AG04449 (cell line): ENCODE measurements at regions not wholly inside any gene's neighbourhood (a gene's known extent, or its start where the extent isn't known, plus 50 kb on each side); places are given as distances from the start of the nearest gene placed in this dataset.

Source experiments
- CTCF ChIA-PET: fragments of 350-600 bp; formaldehyde crosslinking; extraction: SDS; loops from one replicate; lab custom pipeline; 2021; ENCODE audit warnings: antibody characterized with exemption; lab: Yijun Ruan, JAX
- POLR2A ChIA-PET: fragments of 400-600, 350-600 bp; formaldehyde crosslinking; extraction: SDS; loops from one replicate; lab custom pipeline; 2020; ENCODE audit warnings: antibody characterized with exemption, inconsistent platforms; lab: Yijun Ruan, JAX
- DNase-seq: peaks from one replicate; pipeline ENCODE4 v3.0.0-alpha.2; 2010; ENCODE audit warnings: low read depth, low spot score
- H3K4me3 ChIP-seq: 2 replicates; pipeline ENCODE4 v1.5.1; 2011; ENCODE audit warnings: low read depth, mild to moderate bottlenecking, control low read depth, low read length
- TF ChIP-seq, protein P1 (sequence below): IDR thresholded peaks from one replicate; pipeline ENCODE4 v1.5.1; 2011; ENCODE audit warnings: mild to moderate bottlenecking, moderate library complexity, low read length, control low read depth, inconsistent platforms; ENCODE audit not compliant: insufficient read depth; ENCODE audit errors: missing control alignments

DNA sequence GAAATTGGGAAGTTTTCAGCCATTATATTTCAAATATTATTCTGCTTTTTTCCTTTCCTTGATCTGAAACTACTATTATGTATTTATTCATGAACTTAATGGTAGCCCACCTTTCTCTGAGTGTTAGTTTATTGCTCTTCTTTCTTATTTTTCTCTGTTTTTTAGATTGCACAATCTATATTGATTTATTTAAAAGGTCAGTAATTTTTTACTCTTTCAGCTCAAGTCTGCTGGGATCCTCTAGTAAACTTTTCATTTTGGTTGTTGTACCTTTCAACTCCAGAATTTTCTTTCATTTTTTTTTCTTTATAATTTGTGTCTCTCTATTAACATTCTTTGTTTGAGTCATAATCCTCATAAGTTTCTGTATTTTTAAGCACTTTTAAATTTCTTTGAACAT is 529.4 kb upstream of the POT1 start:
- no peak for DNase-seq
- ChIA-PET CTCF (no interaction called here), POLR2A (no interaction called here)
- TF ChIP-seq, protein P1, sequence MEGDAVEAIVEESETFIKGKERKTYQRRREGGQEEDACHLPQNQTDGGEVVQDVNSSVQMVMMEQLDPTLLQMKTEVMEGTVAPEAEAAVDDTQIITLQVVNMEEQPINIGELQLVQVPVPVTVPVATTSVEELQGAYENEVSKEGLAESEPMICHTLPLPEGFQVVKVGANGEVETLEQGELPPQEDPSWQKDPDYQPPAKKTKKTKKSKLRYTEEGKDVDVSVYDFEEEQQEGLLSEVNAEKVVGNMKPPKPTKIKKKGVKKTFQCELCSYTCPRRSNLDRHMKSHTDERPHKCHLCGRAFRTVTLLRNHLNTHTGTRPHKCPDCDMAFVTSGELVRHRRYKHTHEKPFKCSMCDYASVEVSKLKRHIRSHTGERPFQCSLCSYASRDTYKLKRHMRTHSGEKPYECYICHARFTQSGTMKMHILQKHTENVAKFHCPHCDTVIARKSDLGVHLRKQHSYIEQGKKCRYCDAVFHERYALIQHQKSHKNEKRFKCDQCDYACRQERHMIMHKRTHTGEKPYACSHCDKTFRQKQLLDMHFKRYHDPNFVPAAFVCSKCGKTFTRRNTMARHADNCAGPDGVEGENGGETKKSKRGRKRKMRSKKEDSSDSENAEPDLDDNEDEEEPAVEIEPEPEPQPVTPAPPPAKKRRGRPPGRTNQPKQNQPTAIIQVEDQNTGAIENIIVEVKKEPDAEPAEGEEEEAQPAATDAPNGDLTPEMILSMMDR: no peak
- no peak overlapping the region for H3K4me3 ChIP-seq

DNA sequence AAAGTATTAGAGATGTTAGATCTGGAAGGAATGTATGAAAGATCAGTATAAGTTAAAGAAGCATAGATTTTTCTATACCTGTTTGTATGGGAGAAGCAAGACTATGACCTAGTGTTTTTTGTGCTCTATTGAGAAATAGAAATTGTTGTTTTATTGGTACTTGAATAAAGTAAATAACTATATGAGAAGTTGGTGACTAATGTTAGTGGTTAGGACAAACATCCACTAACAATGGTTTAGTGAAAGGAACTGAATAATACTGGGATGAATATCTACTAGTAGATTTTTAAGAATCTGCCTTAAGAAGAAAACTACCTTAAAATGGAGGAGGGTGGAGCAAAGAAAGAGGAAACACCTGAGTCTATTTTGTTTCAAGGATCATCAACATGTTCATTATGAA is 521.1 kb upstream of the POT1 start:
- DNase-seq: no peak

DNA sequence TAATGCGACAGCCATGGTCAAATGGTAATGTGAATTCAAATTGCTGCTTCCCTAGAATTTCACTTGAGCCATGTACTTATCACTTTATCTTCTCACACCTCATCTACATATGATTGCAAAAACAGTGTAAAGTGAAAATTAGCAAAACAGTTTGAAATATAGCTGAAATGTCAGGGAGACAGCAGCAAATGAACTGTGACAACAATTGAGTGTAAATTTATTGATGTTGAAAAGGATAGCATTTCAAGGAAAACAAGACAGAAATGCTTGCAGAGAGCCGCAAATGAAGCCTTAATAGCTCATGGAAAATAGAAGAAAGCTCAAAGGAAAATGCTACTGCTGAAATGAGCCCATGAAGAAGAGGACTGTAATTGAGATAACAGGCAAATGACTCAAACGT is 516.2 kb upstream of the POT1 start:
- POLR2A ChIA-PET: no interaction called here
- CTCF ChIA-PET: no interaction called here
- H3K4me3 ChIP-seq: no peak overlapping the region
- TF ChIP-seq, protein P1: no peak
- DNase-seq: no peak

More for the DNA sequence above, 521.1 kb upstream of the POT1 start:
- TF ChIP-seq, protein P1: no peak
- POLR2A ChIA-PET: no interaction called here
- CTCF ChIA-PET: no interaction called here
- H3K4me3 ChIP-seq: no peak overlapping the region

DNA sequence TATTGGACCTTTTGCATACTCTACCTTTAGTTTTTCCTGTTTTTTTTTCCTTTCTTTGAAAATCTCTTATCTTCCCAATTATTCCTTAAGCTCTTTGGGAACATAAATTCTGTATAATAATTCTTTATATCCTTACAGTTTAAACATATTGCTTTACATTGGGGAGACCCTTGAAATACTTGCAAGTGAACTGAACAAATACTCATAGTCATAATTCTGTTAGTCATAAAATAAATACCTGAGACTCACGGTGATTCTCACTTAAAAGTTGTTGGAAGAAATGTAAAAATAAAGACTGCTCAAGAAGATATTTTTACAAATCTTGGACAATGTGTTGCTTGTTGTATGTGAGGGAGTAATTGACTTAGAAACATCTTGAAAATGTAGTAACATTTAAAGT is 515.2 kb upstream of the POT1 start:
- no peak overlapping the region for H3K4me3 ChIP-seq
- no peak for DNase-seq
- ChIA-PET POLR2A (no interaction called here), CTCF (no interaction called here)
- TF ChIP-seq, protein P1: no peak

DNA sequence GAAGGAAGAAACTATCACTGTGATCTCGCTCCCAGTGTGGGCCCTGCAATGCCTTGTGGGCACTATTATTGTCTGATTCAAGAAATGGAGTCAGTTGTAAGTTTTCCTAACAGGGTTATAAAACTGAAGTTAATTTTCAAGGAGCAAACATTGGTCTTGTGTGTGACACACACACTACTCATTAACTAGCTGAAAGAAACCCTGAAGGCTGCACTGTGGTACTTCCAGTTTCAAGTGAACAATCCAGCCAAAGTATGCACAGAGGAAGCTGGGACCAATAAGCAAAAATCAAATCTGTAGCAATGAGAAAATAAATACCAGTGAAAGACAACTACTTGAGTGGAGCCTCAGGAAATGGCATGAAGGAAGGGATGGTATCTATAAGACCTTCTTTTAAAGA is 506.6 kb upstream of the POT1 start:
- ChIA-PET POLR2A (no interaction called here), CTCF (no interaction called here)
- DNase-seq: no peak
- TF ChIP-seq, protein P1: no peak
- H3K4me3 ChIP-seq: no peak overlapping the region

DNA sequence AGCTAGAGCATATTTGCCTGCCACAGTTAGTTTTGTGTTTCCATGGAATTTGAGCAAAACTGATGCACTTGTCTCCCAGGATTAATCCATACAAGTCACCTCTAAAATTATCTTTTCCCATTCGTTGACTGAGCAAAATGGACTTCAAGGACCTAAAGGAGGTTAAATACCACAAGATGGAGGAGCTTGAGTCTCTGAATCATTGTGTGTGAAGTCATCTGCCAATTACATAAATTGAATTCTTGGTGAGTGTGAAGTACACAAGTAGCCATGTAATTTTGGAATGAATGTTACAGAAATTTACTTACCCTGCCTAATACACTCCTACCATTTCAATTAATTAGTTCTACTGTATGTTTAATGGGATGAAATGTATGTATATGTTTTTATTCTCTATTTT is 501.7 kb upstream of the POT1 start:
- H3K4me3 ChIP-seq: no peak overlapping the region
- TF ChIP-seq, protein P1: no peak
- POLR2A ChIA-PET: no interaction called here
- CTCF ChIA-PET: no interaction called here
- no peak for DNase-seq

DNA sequence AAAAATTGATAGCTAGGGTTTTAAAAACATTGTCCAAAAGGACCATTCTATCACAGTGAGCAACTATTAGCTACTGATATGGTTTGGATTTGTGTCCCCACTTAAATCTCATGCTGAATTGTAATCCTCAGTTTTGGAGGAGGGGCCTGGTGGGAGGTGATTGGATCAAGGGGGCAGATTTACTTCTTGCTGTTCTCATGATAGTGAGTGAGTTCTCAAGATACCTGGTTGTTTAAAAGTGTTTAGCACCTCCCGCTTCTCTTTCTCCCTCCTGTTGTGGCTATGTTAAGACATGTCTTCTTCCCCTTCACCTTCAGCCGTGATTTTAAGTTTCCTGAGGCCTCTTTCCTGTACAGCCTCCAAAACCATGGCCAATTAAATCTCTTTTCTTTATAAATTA is 500.4 kb upstream of the POT1 start:
- DNase-seq: no peak
- ChIA-PET CTCF (no interaction called here), POLR2A (no interaction called here)
- no peak overlapping the region for H3K4me3 ChIP-seq
- TF ChIP-seq, protein P1: no peak
